ENCODE measurements at regions not wholly inside any gene's neighbourhood (a gene's known extent, or its start where the extent isn't known, plus 50 kb on each side); places are given as distances from the start of the nearest gene placed in this dataset.

DNA sequence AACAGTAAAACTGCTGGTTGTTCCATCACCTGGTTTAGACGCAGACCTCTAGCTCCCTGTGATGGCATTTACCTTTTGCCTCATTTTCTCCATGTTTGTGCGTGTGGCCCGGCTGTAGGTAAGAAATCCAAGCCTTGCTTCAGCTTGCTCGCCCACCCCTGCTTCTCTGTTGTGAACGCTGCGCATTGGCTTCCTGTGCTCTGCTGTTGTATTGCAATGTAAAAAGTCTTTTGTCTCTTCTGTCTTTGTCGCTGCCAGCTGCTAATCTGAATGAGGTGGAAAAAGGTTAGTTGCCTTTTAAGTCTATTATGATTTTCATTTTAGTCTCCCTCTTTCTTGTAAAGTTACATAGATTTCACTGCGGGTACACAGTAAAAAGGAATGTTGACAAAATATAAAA, 127.3 kb upstream of the PACRGL start:
- intact Hi-C loops (cut with micrococcal nuclease), result no loop called here
- no peak for ATAC-seq
- no peak overlapping the region for H2AFZ ChIP-seq (ENCODE audit: low read length)
- POLR2A ChIA-PET (ENCODE audit: unreplicated experiment), result no interaction called here
- TF ChIP-seq, protein P1, sequence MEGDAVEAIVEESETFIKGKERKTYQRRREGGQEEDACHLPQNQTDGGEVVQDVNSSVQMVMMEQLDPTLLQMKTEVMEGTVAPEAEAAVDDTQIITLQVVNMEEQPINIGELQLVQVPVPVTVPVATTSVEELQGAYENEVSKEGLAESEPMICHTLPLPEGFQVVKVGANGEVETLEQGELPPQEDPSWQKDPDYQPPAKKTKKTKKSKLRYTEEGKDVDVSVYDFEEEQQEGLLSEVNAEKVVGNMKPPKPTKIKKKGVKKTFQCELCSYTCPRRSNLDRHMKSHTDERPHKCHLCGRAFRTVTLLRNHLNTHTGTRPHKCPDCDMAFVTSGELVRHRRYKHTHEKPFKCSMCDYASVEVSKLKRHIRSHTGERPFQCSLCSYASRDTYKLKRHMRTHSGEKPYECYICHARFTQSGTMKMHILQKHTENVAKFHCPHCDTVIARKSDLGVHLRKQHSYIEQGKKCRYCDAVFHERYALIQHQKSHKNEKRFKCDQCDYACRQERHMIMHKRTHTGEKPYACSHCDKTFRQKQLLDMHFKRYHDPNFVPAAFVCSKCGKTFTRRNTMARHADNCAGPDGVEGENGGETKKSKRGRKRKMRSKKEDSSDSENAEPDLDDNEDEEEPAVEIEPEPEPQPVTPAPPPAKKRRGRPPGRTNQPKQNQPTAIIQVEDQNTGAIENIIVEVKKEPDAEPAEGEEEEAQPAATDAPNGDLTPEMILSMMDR (conservative IDR thresholded peaks at IDR 0.05; ENCODE audit: low read depth, low read length), result no peak
- no peaks in the 10 kb centered on the region for H3K27me3 ChIP-seq (ENCODE audit: low read length)
- no peaks in the 10 kb centered on the region; the same call in 1 of the 2 replicates for H3K36me3 ChIP-seq (ENCODE audit: low read depth, low read length)
- DNase-seq, result no peak
- H3K9me3 ChIP-seq (ENCODE audit: low read length), result no peaks in the 10 kb centered on the region
- no peaks in the 10 kb centered on the region for H4K20me1 ChIP-seq (ENCODE audit: low read length)
- H3K4me2 ChIP-seq (ENCODE audit: low read length), result no peak overlapping the region
- H3K4me3 ChIP-seq (ENCODE audit: low read length), result no peak overlapping the region
- CTCF ChIA-PET, result no interaction called here
- BruUV-seq (replicated peaks), result no TSS peak
- no peaks in the 10 kb centered on the region for H3K4me1 ChIP-seq (ENCODE audit: insufficient read depth, low read length)
- H3K9ac ChIP-seq (ENCODE audit: low read length), result no peak overlapping the region
- no peaks in the 10 kb centered on the region for H3F3A ChIP-seq (ENCODE audit: low read length, unreplicated experiment)
- no peaks in the 10 kb centered on the region for H3K9me2 ChIP-seq (replicated peaks; ENCODE audit: low read length)
- H3K27ac ChIP-seq (ENCODE audit: low read length), result no peak overlapping the region
- H3K79me2 ChIP-seq (ENCODE audit: low read length), result no peaks in the 10 kb centered on the region

DNA sequence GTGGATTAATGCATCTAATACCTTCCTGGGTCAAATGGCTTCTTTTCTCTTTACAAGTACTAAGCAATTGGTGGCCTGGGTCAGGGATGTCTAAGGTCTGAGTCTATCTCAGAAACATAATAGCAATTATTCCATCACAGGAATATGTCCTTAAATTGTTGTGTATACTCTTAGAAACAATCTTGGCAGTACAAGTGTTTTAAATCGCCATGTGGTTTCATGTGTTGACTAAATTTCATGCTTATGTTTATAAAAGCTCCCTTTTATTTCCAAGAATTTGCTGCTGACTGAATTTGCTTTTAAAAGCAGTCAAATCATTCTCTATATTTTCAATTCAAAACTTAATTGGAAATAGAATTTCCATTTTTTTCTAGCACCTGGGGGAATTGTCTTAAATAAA, 125.3 kb upstream of the PACRGL start:
- H3K4me3 ChIP-seq (ENCODE audit: low read length), result no peak overlapping the region
- BruUV-seq (replicated peaks), result no TSS peak
- H3K27me3 ChIP-seq (ENCODE audit: low read length), result no peaks in the 10 kb centered on the region
- H4K20me1 ChIP-seq (ENCODE audit: low read length), result no peaks in the 10 kb centered on the region
- H3K4me1 ChIP-seq (ENCODE audit: insufficient read depth, low read length), result no peaks in the 10 kb centered on the region
- H3K79me2 ChIP-seq (ENCODE audit: low read length), result no peaks in the 10 kb centered on the region
- no peak for ATAC-seq
- no peak overlapping the region for H3K27ac ChIP-seq (ENCODE audit: low read length)
- ChIA-PET POLR2A (ENCODE audit: unreplicated experiment) (no interaction called here), CTCF (no interaction called here)
- intact Hi-C loops (cut with micrococcal nuclease), result no loop called here
- no peak for TF ChIP-seq EZH2 (IDR thresholded peaks at IDR 0.05; ENCODE audit: low read length, unreplicated experiment)
- TF ChIP-seq, protein P1 (conservative IDR thresholded peaks at IDR 0.05; ENCODE audit: low read depth, low read length), result no peak
- no peak for TF ChIP-seq EZH2phosphoT487 (IDR thresholded peaks at IDR 0.05; ENCODE audit: borderline replicate concordance, low read length)
- H3K36me3 ChIP-seq (ENCODE audit: low read depth, low read length), result no peaks in the 10 kb centered on the region
- no peak for DNase-seq
- H3K9me3 ChIP-seq (ENCODE audit: low read length), result no peaks in the 10 kb centered on the region
- H3F3A ChIP-seq (ENCODE audit: low read length, unreplicated experiment), result no peaks in the 10 kb centered on the region
- H3K4me2 ChIP-seq (ENCODE audit: low read length), result no peak overlapping the region
- H2AFZ ChIP-seq (ENCODE audit: low read length), result no peak overlapping the region
- no peaks in the 10 kb centered on the region for H3K9me2 ChIP-seq (replicated peaks; ENCODE audit: low read length)
- no peak overlapping the region for H3K9ac ChIP-seq (ENCODE audit: low read length)

DNA sequence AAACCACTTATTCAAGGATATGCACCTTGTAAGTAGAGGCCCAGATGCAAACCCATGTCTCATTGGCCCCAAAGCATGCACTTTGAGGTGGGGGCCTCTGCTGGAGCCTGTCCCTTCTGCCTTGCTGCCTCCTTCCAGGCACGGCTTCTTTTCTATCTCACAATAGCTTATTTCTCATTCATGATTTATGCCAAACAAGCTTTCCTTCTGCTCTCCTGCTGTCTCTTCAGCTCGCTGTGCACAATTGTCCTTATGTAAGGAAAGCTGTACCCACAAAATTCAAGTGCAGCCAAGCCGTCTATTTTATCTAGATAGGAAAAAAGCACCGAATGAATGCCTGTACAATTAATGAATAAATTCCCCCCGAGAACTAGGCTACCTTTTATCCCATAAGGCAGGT, 124.8 kb upstream of the PACRGL start:
- Histone ChIP-seq H3K9me3 (ENCODE audit: low read length) (no peaks in the 10 kb centered on the region), H2AFZ (ENCODE audit: low read length) (no peak overlapping the region), H3K27ac (ENCODE audit: low read length) (no peak overlapping the region), H3K4me1 (ENCODE audit: insufficient read depth, low read length) (no peaks in the 10 kb centered on the region), H3K9me2 (replicated peaks; ENCODE audit: low read length) (no peaks in the 10 kb centered on the region), H4K20me1 (ENCODE audit: low read length) (no peaks in the 10 kb centered on the region), H3K36me3 (ENCODE audit: low read depth, low read length) (no peaks in the 10 kb centered on the region), H3K4me3 (ENCODE audit: low read length) (no peak overlapping the region), H3K27me3 (ENCODE audit: low read length) (no peaks in the 10 kb centered on the region), H3K79me2 (ENCODE audit: low read length) (no peaks in the 10 kb centered on the region), H3F3A (ENCODE audit: low read length, unreplicated experiment) (no peaks in the 10 kb centered on the region), H3K4me2 (ENCODE audit: low read length) (no peak overlapping the region), H3K9ac (ENCODE audit: low read length) (no peak overlapping the region)
- TF ChIP-seq, protein P1 (conservative IDR thresholded peaks at IDR 0.05; ENCODE audit: low read depth, low read length), result no peak
- no peak for TF ChIP-seq EZH2 (IDR thresholded peaks at IDR 0.05; ENCODE audit: low read length, unreplicated experiment)
- no peak for TF ChIP-seq EZH2phosphoT487 (IDR thresholded peaks at IDR 0.05; ENCODE audit: borderline replicate concordance, low read length)
- ChIA-PET POLR2A (ENCODE audit: unreplicated experiment) (no interaction called here), CTCF (no interaction called here)
- ATAC-seq (no peak), DNase-seq (no peak)
- BruUV-seq (replicated peaks), result no TSS peak
- intact Hi-C loops (cut with micrococcal nuclease), result no loop called here
